ENCODE measurements at regions not wholly inside any gene's neighbourhood (a gene's known extent, or its start where the extent isn't known, plus 50 kb on each side); places are given as distances from the start of the nearest gene placed in this dataset.

DNA sequence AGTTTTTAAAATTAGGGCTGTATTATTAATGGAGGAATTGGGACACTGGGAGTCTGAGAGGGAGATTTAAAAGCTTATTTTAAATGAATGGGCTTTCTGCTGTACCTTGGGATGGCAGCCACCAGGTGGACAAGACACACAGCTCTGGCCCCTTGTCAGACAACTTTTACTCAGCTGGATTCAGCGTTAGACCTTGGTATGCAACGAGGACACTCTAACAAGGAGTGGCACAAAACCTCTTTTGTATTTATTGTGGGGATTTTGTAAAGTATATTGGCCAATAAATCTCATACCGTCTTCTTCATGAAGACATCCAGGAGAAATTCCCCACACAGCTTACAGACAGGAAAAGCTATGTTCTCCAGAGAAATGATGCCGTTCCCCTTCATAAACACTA is 105.7 kb downstream of the LCA5 start:
- TF ChIP-seq, protein P1, sequence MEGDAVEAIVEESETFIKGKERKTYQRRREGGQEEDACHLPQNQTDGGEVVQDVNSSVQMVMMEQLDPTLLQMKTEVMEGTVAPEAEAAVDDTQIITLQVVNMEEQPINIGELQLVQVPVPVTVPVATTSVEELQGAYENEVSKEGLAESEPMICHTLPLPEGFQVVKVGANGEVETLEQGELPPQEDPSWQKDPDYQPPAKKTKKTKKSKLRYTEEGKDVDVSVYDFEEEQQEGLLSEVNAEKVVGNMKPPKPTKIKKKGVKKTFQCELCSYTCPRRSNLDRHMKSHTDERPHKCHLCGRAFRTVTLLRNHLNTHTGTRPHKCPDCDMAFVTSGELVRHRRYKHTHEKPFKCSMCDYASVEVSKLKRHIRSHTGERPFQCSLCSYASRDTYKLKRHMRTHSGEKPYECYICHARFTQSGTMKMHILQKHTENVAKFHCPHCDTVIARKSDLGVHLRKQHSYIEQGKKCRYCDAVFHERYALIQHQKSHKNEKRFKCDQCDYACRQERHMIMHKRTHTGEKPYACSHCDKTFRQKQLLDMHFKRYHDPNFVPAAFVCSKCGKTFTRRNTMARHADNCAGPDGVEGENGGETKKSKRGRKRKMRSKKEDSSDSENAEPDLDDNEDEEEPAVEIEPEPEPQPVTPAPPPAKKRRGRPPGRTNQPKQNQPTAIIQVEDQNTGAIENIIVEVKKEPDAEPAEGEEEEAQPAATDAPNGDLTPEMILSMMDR (conservative IDR thresholded peaks at IDR 0.05; ENCODE audit: low read depth, low read length), result no peak; the same call in 1 of the 2 replicates
- TF ChIP-seq EZH2 (IDR thresholded peaks at IDR 0.05; ENCODE audit: borderline replicate concordance, low read depth, low read length, poor library complexity, severe bottlenecking), result no peak

Data from A673 (cell line).